HCEC 1CT (cell line): ENCODE measurements at regions not wholly inside any gene's neighbourhood (a gene's known extent, or its start where the extent isn't known, plus 50 kb on each side); places are given as distances from the start of the nearest gene placed in this dataset.
"Not testable (repeated sequence)": the region's sequence is repeated elsewhere in the genome, so short reads cannot be mapped to it uniquely, and the experiment has no call there.

Experiments used
- DNase-seq: peaks from one replicate; pipeline ENCODE4 v3.0.0-alpha.2; 2017

DNA sequence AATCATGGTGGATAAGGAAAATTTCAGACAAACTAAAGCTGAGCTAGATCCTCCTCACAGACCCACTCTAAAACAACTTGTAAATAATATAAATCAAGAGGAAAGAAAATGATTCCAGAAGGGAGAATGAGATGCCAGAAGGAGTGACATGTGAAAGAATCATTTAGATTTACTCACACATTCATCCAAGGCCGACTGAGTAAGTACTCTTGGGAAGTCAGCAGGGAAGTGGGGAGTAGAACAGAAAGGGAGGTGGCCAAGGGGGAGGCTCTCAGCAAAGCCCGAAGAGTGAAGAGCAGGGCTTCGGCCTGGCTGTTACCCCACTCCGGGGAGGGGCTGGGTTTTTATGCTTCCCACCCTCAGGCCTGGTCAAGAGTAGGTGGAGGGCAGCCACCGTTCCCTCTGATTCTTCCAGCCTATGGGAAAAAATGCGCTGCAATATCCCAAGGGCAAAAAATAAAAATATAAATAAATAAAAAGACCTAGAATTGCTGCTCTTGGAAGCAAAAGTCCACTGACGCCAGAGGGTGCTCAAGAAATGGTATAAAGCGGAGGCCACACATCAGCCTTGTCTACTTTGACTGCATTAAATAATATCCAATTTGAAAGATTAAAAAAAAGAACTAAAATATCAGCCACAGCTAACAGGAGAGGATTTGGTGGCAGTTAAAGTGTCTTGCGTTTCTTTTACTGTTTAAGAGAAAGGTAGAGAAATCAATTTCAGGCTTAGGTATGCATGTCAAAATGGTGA is 110.2 kb upstream of the COL5A1 start:
- no peak for DNase-seq

- DNase-seq: no peak
Observed at GRCh38 chr9:134532084-134532483, 109.5 kb upstream of the COL5A1 start.

GRCh38 chr9:134532661-134533060 is 108.9 kb upstream of the COL5A1 start:
- DNase-seq: not testable (repeated sequence)

GRCh38 chr9:134533850-134534588 is 107.6 kb upstream of the COL5A1 start:
- no peak for DNase-seq

DNA sequence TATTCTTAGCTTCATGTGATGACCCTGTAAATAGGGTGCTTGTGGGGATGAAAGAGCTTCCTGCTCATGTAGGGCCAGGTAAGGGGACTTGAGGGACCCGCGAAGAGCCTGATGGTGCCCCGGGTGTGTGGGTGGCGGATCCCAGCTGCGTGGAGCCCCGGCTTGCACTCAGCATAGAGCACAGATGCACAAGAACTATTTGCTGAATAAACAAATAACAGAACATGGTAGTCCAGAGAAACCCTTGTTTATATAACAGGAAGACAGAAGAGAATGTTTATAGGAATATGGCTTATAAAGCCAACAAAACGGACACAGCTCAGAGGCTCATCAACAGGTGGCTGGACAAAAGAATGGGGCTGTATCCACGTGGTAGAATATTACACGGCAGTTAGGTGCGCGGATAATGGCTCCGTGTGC is 106.9 kb upstream of the COL5A1 start:
- DNase-seq: peak; percentile 41

GRCh38 chr9:134535171-134535570 is 106.4 kb upstream of the COL5A1 start:
- no peak for DNase-seq

DNA sequence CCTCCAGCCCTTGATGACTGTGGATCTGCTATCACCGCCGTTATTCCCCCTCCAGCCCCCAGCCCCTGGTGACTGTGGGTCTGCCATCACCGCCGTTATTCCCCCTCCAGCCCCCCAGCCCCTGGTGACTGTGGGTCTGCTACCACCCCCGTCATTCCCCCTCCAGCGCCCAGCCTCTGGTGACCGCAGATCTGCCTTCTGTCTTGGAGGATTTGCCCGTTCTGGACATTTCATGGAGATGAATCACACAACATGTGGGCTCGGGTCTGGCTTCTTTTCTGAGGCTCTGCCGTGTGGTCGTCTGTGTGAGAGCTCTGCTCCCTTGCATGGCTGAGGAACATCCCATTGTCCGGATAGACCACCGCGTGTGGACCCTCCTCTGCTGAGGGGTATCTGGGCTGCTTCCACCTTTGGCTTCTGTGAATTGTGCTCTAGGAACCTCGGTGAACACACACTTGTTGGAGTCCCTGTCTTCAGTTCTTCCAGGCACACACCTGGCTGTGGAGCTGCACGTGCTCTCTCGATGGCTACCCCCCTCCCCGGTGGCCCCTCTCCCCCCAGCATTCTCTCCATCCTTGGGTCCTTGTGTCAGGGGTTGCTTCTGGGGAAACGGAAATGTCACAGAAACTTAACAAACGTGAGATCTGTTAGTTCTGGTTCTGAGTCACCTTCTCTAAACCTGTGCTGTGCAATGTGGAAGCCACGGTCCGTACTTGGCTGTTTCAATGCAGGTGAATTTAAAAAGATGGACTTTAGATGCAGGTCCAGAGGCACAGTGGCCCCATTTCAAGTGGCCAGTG is 105.3 kb upstream of the COL5A1 start:
- DNase-seq: peak; percentile 46

- DNase-seq: no peak
Observed at GRCh38 chr9:134536931-134537330, 104.7 kb upstream of the COL5A1 start.

DNA sequence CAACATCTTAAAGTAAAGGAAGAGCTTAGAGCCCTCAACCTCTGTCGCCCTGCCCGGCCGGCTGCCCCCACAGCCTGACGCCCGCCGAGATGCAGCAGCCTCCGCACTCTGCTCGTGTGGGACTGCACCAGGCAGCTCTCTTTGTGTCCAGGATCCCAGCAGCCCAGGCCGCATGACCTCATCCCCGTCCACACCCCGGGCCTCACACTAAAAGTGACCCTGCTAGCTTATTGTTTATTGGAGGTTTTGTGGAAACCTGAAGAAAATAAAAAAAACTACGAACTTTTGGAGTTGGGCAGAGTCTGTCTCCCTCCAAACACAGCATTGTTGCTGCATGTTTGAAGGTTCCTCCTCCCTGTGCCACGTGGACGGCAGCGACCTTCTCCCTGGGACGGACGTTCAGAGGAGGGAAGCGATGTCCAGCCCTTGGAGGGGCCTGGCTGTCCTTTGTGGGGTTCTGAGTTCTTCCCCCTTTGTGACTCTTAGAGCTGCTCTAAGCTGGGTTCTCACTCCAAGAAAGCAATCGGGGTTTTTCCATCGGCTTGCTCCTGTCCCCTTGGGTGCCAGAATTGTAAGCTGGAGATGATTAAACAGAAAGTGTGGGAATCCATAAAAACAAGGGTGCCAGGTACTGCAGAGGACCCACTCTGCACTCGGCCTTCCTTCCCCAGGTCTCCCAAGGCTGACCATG is 103.5 kb upstream of the COL5A1 start:
- no peak for DNase-seq

GRCh38 chr9:134538856-134539566 is 102.6 kb upstream of the COL5A1 start:
- DNase-seq: no peak

- no peak for DNase-seq
Observed at GRCh38 chr9:134539586-134540194, 101.9 kb upstream of the COL5A1 start.

DNA sequence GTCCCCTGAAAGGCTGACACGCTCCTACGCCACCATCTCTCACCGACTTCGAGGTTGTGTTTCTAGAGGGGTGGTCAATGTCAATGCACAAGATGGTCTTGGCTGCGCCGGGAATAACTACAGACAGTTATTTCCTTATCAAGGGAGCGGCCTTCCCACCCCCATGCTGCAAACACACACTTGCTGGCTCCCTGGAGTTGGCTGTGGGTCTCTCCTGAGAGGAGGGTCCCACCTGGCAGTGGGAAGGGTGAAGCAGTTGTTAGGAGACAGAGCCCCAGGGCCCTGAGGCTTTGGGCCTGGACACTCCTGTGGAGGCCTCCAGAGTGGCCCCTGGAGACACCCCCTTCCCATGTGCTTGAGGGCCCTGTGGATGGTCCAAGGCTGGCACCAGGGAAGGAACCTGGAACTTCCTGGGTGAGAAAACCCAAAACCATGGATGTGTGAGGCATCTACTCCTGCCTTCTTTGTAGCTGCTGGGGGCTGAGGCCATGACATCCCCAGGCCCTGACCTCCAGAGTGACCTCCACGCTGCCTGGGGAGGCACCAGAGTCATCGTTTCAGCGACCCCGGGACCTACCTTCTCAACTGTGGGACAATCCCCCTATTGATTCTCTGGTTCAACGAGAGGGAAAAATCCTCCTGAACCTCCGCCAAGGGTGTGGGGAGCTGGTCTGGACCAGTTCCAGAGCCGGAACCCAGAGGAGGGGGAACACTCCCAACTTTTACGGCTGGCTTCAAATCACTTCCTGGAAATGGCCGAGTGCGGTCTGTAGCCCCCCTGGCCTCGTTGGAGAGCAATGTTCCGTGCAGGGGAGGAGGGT is 101.1 kb upstream of the COL5A1 start:
- no peak for DNase-seq

DNA sequence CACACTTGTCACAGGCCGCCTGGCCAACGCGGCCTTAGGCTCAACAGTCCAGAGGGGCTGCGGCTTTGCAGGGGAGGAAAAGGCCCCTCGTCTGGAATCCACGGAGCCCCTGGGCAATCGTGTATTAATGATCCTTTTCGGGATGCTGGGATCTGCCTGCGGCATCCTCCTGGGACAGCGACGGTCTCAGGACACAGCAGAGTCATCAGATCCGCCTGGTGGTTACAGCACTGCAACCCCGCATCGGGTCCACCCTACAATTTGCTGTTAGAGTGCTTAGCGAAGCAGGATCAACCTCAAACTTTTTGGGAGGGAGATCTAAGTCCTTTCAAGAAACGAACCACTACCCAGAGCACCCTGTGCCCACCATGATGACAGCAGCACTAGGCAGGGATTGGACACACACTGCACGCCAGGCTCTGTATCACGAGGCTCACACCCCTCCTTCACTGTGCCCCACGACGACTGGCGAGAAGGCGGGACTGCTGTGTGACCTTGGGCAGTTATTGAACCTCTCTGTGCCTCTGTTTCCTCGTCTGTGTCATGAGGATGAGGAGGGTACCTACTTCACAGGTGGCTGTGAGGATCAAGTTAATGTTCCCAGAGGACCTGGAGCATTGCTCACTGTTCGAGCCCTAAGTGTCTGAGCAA is 100.4 kb upstream of the COL5A1 start:
- DNase-seq: no peak

GRCh38 chr9:134544388-134545214 is 97.0 kb upstream of the COL5A1 start:
- DNase-seq: no peak

GRCh38 chr9:134545215-134545542 is 96.4 kb upstream of the COL5A1 start:
- DNase-seq: no peak

DNA sequence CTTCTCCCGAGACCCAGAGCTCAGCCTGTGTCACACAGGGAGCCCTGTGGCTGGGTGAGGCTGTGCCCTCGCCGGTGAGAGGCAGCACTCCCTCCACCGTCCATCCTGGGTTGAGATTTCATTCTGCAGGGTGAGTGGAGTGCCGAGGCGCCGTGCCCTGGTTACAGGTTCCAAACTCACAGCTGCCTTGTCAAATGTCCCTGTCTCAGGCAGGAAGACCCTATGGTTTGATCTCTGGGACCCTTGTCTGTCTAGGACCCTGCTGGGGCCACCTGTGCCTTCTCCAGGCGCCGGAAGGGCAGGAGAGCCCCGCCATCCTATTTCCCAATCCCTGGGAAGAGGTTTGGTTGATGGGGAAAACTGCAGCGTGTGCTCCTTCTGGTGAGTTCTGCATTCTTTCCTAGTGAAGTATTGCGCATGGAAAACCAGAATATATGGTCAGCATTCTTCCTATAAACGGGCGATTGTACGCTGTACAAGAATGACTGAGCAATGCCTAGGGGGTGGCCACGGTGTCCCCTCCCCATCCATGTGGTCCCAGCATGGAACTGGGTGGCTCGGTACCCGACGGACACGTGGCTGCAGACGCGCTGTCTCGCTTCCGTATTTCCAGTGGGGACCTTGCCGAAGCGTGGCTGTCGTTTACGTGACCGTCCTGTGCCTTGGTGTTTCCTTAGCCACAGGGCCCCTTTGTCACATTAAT is 95.9 kb upstream of the COL5A1 start:
- DNase-seq: no peak

DNA sequence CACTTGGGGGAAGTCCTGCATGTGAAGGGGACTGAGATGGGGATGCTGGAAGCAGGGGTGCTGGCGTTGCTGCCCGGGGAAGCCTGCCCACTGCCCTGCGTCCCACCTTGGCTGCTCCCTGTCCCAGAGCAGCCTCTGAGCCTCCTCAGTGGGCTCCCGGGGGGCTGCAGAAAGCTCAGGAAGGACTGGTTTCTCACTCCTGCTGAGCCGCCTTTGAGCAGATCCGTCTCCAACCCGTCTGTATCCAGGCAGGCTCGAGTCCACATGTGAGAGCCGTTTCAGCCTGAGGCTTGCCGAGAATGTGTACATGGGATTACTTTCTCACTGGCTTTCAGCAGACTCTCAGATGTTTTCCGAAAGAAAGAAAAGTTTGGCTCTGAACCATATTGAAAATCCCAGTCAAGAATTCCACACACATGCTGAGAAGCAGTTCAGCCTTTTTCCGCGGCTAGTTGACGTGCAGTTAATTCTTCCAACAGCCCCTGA is 95.3 kb upstream of the COL5A1 start:
- DNase-seq: no peak

DNA sequence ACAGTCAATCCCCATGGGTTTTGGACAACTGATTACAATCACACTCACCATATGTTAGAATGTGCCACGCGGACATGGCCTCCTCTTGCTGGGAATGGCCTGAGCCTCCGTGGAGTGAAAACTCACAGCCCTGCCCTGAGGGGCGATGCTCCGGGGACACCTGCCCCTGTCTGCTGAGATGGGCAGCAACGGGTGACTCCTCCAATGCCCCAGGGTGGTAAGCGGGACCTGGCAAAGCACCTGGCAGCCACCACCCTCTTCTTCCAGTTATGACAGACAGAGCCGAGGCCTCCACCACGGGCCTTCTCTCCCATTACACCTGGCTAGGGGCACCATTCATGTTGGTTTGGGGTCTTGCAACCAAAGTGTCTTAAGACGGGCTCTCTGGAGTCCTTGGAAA is 94.9 kb upstream of the COL5A1 start:
- DNase-seq: no peak
